ENCODE measurements at regions not wholly inside any gene's neighbourhood (a gene's known extent, or its start where the extent isn't known, plus 50 kb on each side); places are given as distances from the start of the nearest gene placed in this dataset.

GRCh38 chr21:35147439-35147838, 98.3 kb upstream of the RUNX1 start:
- no peaks in the 10 kb centered on the region for H3K36me3 ChIP-seq (ENCODE audit: control insufficient read depth, insufficient read depth, low read length)
- no peak overlapping the region for H3K4me3 ChIP-seq (ENCODE audit: low read depth, low read length)
- no peaks in the 10 kb centered on the region for H3K27me3 ChIP-seq (ENCODE audit: control insufficient read depth, insufficient read depth, low read length)
- no peaks in the 10 kb centered on the region; the same call in 1 of the 2 replicates for H3K9me3 ChIP-seq (ENCODE audit: control insufficient read depth, insufficient read depth, low read depth, low read length)
- H3K9ac ChIP-seq (ENCODE audit: low read length), result no peak overlapping the region
- no peak overlapping the region for H3K27ac ChIP-seq (ENCODE audit: low read depth, low read length)
- H3K4me1 ChIP-seq (ENCODE audit: control insufficient read depth, insufficient read depth, low read length), result no peaks in the 10 kb centered on the region

DNA sequence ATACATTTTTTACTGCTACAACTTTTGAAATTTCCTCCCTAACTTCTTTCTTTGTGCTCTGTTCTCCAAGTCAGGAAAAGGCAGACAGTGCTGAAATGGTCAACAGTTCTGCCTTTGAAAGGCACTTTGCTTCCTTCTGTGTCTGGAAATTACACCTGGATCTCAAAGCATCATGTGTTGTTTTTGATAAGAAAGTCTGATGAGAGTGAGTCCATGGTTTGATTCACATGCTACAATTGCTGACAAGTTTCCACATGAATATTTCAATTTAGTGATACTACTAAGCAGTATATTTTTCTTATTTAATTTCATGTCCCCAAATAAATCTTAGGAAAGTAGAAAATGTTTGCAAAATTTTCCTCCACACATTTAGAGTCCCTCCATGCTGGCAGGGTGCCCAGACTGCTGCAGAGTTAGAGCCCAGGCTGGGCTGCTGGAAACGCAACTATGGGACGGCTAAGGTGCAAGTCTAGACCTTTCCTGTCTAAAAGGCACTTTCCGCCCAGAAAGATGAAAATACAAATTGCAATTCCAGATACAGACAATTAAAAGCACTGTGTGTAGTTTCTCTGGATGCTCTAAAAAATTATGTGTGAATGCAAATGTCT, 96.6 kb upstream of the RUNX1 start:
- no peak overlapping the region for H3K9ac ChIP-seq (ENCODE audit: low read length)
- no peaks in the 10 kb centered on the region; the same call in 1 of the 2 replicates for H3K9me3 ChIP-seq (ENCODE audit: control insufficient read depth, insufficient read depth, low read depth, low read length)
- no peak overlapping the region for H3K4me3 ChIP-seq (ENCODE audit: low read depth, low read length)
- no peak overlapping the region for H3K27ac ChIP-seq (ENCODE audit: low read depth, low read length)
- H3K36me3 ChIP-seq (ENCODE audit: control insufficient read depth, insufficient read depth, low read length), result no peaks in the 10 kb centered on the region
- no peaks in the 10 kb centered on the region for H3K4me1 ChIP-seq (ENCODE audit: control insufficient read depth, insufficient read depth, low read length)
- H3K27me3 ChIP-seq (ENCODE audit: control insufficient read depth, insufficient read depth, low read length), result no peaks in the 10 kb centered on the region

- H3K27ac ChIP-seq (ENCODE audit: low read depth, low read length), result no peak overlapping the region
- no peak overlapping the region for H3K9ac ChIP-seq (ENCODE audit: low read length)
- no peaks in the 10 kb centered on the region for H3K36me3 ChIP-seq (ENCODE audit: control insufficient read depth, insufficient read depth, low read length)
- H3K4me1 ChIP-seq (ENCODE audit: control insufficient read depth, insufficient read depth, low read length), result no peaks in the 10 kb centered on the region
- no peaks in the 10 kb centered on the region for H3K27me3 ChIP-seq (ENCODE audit: control insufficient read depth, insufficient read depth, low read length)
- H3K4me3 ChIP-seq (ENCODE audit: low read depth, low read length), result no peak overlapping the region
- H3K9me3 ChIP-seq (ENCODE audit: control insufficient read depth, insufficient read depth, low read depth, low read length), result no peaks in the 10 kb centered on the region; the same call in 1 of the 2 replicates
Measured at GRCh38 chr21:35144978-35145377, 95.9 kb upstream of the RUNX1 start.

DNA sequence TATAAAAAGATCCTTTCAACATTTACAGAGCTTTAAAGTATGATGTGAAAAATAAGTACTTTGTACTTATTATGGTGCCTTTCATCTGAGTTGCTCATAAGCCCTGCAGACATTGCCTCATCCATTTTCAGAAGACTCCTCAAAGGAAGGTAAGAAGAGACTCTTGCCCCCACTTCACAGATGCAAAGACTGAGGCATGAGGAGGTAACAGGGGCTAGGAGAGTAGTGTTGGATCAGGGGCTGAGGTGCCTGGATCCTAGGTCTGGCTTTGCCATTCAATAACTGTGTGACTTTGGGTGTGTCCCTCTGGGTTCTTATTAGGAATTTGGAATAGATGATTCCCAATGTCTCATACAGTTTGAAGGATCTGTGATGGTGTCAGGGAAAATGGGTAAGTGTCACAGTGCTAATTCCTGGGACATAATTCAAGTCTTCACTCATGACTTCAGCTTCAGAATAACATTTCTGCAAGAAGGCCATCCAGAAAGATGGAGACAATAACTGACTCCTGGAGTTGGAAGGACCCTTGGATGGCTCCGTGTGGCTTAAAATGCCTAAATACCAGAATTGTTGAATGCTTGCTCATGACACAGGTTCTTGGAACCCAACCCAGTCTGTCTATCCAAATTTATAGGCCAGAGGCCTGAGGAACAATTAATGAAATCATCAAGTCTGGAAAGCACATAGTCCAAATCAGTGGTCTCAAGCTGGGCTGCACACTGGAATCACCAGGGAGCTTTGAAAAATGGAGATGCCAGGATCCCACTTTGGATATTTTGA, 93.1 kb upstream of the RUNX1 start:
- Histone ChIP-seq H3K4me1 (ENCODE audit: control insufficient read depth, insufficient read depth, low read length) (peaks cover 1% of the 10 kb centered on the region; the same call in 1 of the 2 replicates), H3K27ac (ENCODE audit: low read depth, low read length) (no peak overlapping the region), H3K36me3 (ENCODE audit: control insufficient read depth, insufficient read depth, low read length) (no peaks in the 10 kb centered on the region)

DNA sequence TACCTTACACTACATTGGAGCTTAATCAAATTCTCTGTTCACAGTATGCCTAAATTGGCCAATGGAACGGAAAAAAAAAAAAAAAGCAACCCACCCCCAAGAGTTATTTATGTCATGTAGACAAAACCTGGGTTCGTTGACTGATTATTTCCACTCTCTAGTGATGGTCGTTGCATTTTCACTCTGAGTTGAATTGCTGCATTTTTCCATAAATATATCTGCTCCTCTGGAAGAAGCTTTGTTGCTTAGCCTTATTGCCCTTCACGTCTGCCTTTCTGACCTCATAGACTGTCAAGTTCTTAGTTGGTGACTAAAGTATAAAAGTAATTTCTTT, 90.2 kb upstream of the RUNX1 start:
- Histone ChIP-seq H3K9ac (ENCODE audit: low read length) (no peak overlapping the region), H3K27ac (ENCODE audit: low read depth, low read length) (no peak overlapping the region), H3K4me1 (ENCODE audit: control insufficient read depth, insufficient read depth, low read length) (peaks cover 12% of the 10 kb centered on the region), H3K36me3 (ENCODE audit: control insufficient read depth, insufficient read depth, low read length) (no peaks in the 10 kb centered on the region), H3K9me3 (ENCODE audit: control insufficient read depth, insufficient read depth, low read depth, low read length) (no peaks in the 10 kb centered on the region), H3K4me3 (ENCODE audit: low read depth, low read length) (no peak overlapping the region), H3K27me3 (ENCODE audit: control insufficient read depth, insufficient read depth, low read length) (no peaks in the 10 kb centered on the region)

More for the DNA sequence above, 93.1 kb upstream of the RUNX1 start:
- H3K9ac ChIP-seq (ENCODE audit: low read length), result no peak overlapping the region
- no peaks in the 10 kb centered on the region for H3K27me3 ChIP-seq (ENCODE audit: control insufficient read depth, insufficient read depth, low read length)
- no peaks in the 10 kb centered on the region for H3K9me3 ChIP-seq (ENCODE audit: control insufficient read depth, insufficient read depth, low read depth, low read length)
- no peak overlapping the region for H3K4me3 ChIP-seq (ENCODE audit: low read depth, low read length)

- H3K4me3 ChIP-seq (ENCODE audit: low read depth, low read length), result no peak overlapping the region
- H3K4me1 ChIP-seq (ENCODE audit: control insufficient read depth, insufficient read depth, low read length), result peaks cover 12% of the 10 kb centered on the region
- no peaks in the 10 kb centered on the region for H3K9me3 ChIP-seq (ENCODE audit: control insufficient read depth, insufficient read depth, low read depth, low read length)
- H3K27ac ChIP-seq (ENCODE audit: low read depth, low read length), result no peak overlapping the region
- H3K9ac ChIP-seq (ENCODE audit: low read length), result no peak overlapping the region
- no peaks in the 10 kb centered on the region for H3K27me3 ChIP-seq (ENCODE audit: control insufficient read depth, insufficient read depth, low read length)
- no peaks in the 10 kb centered on the region for H3K36me3 ChIP-seq (ENCODE audit: control insufficient read depth, insufficient read depth, low read length)
Measured at GRCh38 chr21:35138665-35139381, 89.7 kb upstream of the RUNX1 start.

GRCh38 chr21:35136586-35137219, 87.6 kb upstream of the RUNX1 start:
- Histone ChIP-seq H3K4me1 (ENCODE audit: control insufficient read depth, insufficient read depth, low read length) (peaks cover 12% of the 10 kb centered on the region), H3K27me3 (ENCODE audit: control insufficient read depth, insufficient read depth, low read length) (no peaks in the 10 kb centered on the region), H3K4me3 (ENCODE audit: low read depth, low read length) (no peak overlapping the region; the same call in 1 of the 2 replicates), H3K9me3 (ENCODE audit: control insufficient read depth, insufficient read depth, low read depth, low read length) (no peaks in the 10 kb centered on the region), H3K9ac (ENCODE audit: low read length) (peak overlapping the region; percentile 24), H3K36me3 (ENCODE audit: control insufficient read depth, insufficient read depth, low read length) (no peaks in the 10 kb centered on the region), H3K27ac (ENCODE audit: low read depth, low read length) (peak overlapping the region; percentile 40; the same call in 1 of the 2 replicates)

DNA sequence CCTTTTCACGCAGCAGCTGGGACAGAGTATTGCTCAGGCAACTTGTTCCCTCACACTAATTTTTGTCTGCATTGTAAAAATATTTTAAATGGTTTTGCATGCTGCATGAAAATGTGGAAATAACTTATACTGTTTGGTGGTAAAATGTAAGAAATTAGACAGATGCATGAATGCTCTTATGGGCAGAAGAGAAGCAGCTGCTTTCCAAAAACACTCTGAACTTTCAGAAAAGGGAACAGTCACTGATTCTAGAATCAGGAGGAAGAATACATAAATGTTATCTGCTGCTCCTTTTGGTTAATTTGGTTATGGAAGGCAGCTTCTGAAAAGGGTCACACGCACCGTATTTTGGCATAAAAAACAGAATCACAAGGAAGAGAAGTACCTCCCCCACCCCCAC, 87.0 kb upstream of the RUNX1 start:
- H3K9me3 ChIP-seq (ENCODE audit: control insufficient read depth, insufficient read depth, low read depth, low read length), result no peaks in the 10 kb centered on the region
- peak overlapping the region; percentile 40; the same call in 1 of the 2 replicates for H3K27ac ChIP-seq (ENCODE audit: low read depth, low read length)
- peaks cover 12% of the 10 kb centered on the region for H3K4me1 ChIP-seq (ENCODE audit: control insufficient read depth, insufficient read depth, low read length)
- no peaks in the 10 kb centered on the region for H3K27me3 ChIP-seq (ENCODE audit: control insufficient read depth, insufficient read depth, low read length)
- H3K36me3 ChIP-seq (ENCODE audit: control insufficient read depth, insufficient read depth, low read length), result no peaks in the 10 kb centered on the region
- H3K4me3 ChIP-seq (ENCODE audit: low read depth, low read length), result no peak overlapping the region
- no peak overlapping the region for H3K9ac ChIP-seq (ENCODE audit: low read length)

GRCh38 chr21:35135481-35135880, 86.4 kb upstream of the RUNX1 start:
- no peak overlapping the region for H3K9ac ChIP-seq (ENCODE audit: low read length)
- H3K9me3 ChIP-seq (ENCODE audit: control insufficient read depth, insufficient read depth, low read depth, low read length), result no peaks in the 10 kb centered on the region
- no peaks in the 10 kb centered on the region for H3K36me3 ChIP-seq (ENCODE audit: control insufficient read depth, insufficient read depth, low read length)
- peaks cover 12% of the 10 kb centered on the region for H3K4me1 ChIP-seq (ENCODE audit: control insufficient read depth, insufficient read depth, low read length)
- H3K4me3 ChIP-seq (ENCODE audit: low read depth, low read length), result no peak overlapping the region
- H3K27ac ChIP-seq (ENCODE audit: low read depth, low read length), result no peak overlapping the region
- no peaks in the 10 kb centered on the region for H3K27me3 ChIP-seq (ENCODE audit: control insufficient read depth, insufficient read depth, low read length)

DNA sequence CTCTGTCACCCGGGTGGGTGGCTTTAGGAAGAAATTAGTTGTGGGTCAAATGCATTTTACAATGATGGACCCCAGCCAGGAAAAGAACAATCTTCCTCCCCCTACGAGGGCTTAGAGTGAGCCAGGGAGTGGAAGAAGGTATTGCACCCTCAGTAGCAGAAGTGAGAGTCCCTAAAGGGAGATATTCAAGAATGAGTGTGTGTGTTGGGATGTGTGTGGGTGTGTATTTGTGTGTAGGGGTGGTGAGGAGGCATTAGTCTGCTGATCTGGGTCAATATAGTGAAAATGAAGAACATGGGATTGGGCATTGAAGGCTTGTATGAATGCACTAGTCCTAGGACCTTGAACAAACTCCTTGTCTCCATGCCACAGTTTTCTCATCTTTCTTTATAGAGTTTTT, 85.2 kb upstream of the RUNX1 start:
- H3K9ac ChIP-seq (ENCODE audit: low read length), result no peak overlapping the region
- no peaks in the 10 kb centered on the region for H3K36me3 ChIP-seq (ENCODE audit: control insufficient read depth, insufficient read depth, low read length)
- no peaks in the 10 kb centered on the region for H3K27me3 ChIP-seq (ENCODE audit: control insufficient read depth, insufficient read depth, low read length)
- no peak overlapping the region for H3K4me3 ChIP-seq (ENCODE audit: low read depth, low read length)
- H3K27ac ChIP-seq (ENCODE audit: low read depth, low read length), result no peak overlapping the region
- peaks cover 12% of the 10 kb centered on the region for H3K4me1 ChIP-seq (ENCODE audit: control insufficient read depth, insufficient read depth, low read length)
- H3K9me3 ChIP-seq (ENCODE audit: control insufficient read depth, insufficient read depth, low read depth, low read length), result peaks cover under 1% of the 10 kb centered on the region; the same call in 1 of the 2 replicates
